ENCODE measurements at regions not wholly inside any gene's neighbourhood (a gene's known extent, or its start where the extent isn't known, plus 50 kb on each side); places are given as distances from the start of the nearest gene placed in this dataset.

DNA sequence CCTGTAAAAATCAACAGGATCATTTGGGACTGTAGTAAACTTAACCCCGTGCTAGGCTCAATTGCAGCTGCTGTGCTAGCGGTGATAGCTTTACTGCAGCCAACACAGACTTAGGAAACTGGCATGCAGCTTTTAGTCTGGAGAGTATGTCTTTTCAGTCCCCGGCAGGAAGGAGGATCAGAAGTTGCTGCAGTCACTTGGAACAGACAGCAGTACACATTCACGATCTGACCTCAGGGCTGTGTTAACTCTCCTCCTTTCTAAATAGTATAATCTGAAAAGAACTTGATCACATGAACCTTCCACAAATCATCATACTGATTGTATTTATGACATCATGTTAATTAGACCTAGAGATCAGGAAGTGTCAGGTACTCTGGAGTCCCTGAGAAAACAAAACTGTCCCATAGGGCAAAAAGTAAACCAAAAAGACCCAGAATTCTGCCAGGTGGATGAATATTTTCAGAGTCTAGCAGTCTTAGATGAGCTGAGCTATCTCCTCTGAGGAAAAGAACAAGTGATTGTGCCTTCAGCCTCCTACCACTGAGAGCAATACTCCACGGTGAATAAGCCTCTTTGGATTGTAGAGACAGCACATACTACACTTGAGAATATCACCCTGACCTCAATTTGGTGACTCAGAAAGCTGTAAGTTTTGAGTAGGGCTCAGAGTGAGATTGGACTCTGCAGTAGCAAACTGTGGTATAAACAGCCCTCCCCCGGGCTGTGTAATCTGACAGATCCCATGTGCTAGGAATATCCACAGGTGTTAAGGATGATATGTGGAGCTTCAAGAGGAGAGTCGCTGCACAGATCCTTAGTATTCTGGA lies 181.0 kb upstream of the GPR12 start:
- DNase-seq (ENCODE audit: low read depth in 2 of 2), result no peak

DNA sequence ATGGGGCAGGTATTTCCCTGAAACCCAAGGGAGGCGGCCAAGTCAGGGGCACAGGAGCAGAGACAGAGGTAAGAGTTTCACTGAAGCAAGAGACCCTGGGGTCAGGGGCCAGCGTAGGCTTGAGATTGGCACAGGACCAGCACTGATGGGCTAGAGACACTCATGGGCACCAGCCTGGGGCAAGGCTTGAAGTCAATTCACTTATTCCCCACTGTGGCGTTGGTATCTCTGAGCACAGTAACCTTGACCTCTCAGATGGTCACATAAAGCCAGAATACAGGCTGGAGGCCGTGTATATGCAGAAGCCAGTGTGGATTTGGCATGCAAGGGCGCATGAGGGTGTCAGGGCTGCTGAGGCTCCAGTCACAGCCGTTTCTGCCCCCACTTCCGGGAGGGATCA lies 173.5 kb upstream of the GPR12 start:
- DNase-seq (ENCODE audit: low read depth in 2 of 2), result no peak

DNA sequence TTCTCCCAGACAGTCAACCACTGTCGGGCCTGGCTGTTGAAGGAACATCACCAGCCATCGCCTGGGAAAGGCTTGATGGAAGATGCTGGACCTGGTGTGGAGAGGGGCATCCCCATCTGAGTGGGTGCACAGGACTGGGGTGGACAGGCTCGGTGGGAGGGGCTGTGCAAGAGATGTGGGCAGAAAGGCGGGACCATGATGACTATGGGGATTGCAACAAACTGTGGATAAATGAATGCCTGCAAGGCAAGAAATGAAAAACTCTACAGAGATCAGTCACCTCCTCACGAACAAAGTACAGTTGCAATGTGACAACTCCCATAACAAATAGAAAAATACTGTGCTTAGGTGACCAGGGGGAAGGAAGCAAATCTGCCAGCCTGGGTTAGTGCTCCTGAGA lies 171.9 kb upstream of the GPR12 start:
- no peak for DNase-seq (ENCODE audit: low read depth in 2 of 2)

DNA sequence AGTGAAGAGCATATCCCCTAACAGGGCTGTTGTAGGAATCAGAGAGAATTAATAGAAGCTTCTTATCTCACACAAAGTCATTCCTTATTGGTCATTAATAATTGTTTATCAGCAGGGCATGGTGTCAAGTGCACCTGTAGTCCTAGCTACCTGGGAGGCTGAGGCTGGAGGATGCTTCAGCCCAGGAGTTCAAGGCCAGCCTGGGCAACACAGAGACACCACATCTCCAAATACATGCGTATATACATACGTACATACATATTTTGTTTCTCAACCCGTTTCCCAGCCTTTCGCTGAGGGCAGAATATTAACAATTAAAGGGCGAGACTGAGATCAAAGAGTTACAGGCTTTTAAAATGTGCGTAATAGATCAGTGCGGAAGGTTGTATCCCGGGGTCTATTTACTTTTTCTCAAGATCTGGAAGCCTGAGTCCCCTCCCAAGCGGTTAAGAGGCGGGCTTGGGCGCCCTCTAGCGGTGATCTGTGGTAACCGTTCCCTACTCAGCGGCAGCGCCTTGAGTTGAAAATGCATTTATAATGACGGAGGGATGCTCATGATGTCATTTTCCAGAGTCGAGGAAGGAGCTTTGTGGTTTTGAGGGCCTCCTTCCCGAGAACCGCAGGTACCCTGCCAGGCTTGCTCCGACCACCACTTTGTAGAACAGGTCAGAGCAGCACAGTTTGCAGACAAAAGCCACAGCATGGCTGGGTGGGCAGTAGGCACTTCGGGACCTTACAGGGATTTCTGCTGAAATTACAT lies 169.6 kb upstream of the GPR12 start:
- peak; percentile 14 to 58 for DNase-seq (ENCODE audit: low read depth in 2 of 2)

DNA sequence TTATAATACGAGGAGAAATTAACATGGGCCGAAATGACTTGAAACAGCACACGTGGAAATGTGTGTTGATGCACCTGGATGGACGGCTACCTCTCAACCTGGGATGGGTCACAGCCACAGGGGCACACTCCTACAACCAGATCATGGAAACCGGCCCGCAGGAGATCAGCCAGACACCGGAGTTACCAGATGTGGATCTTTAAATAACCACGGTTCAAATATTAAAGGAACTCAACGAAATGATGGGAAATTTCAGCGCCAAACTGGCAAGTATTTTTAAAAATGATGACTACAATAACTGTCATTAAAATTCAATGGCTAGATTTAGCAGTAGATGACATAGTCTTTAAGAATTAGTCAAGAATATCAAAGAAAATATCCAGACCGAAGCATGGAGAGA lies 166.9 kb upstream of the GPR12 start:
- no peak for DNase-seq (ENCODE audit: low read depth in 2 of 2)

DNA sequence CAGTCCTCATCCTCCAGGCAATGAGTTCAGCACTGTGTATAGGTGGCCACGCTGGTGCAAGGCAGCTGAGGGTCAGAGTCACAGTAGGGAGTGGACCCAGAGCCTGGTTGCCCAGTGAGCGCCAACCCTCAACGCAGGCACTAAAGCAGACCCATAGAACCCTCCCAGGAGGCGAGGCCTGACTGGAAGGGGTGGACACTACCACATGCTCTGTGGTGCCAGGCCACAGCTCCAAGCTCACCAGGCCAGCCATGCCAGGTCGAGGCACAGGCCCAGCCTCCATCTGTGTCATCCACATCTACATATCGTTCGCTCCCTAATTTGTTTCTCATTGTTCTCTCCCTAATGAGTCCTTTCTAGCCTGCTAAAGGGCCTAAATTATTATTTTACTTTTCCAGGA lies 165.8 kb upstream of the GPR12 start:
- no peak for DNase-seq (ENCODE audit: low read depth in 2 of 2)

DNA sequence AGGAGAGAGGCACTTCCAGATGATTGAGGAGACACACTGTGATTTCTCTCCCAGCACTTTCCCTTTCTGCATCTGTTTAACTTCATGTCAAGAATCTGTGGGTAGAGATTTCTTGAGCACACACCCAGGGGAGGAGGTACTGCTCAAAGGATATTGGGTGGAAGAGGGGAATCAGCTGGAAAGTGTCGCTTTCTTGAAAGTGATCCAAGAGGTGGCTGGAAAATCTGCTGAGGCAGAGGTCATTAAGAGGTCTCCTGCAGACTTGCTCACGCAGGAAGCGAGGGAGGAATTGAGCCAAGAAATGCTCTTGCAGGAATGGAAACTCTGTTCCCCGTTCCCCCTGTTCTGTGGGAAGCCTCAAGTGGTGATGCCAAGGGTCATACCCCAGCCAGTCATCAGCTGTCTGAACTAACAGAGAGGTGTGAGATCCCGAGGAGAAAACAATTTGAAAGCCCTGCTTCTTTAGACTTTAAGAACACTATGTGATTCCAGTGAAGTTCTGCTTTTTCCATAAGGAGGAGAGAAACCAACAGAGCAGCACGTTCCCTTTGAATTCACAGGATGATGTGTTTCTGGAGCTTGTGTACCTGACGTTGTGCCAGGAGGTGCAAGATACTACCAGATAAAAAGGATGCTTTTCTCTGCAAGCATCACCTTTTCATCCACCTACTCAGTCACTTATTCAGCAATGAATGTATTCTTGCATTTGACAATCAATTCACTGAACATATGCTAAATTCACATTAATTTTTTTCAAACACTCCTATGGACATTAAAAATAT lies 163.4 kb upstream of the GPR12 start:
- no peak for DNase-seq (ENCODE audit: low read depth in 2 of 2)

DNA sequence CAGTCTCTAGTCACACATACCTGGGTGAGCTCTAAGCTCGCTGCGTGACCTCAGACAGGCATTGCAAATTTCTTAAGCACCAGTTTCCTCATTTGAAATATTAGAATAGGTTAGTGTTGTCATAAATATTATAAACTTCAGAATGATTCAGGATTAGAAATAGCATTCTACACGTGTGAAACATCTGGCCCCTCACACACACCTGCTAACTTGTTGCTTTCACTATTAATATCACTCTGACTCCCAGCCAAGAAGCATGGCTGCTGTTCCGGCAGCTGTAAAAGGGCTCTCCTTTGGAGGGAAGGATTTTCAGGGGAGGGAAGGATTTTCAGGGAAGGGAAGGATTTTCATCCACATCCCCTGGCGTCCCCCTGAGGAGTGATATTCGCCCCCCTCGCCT lies 161.3 kb upstream of the GPR12 start:
- DNase-seq (ENCODE audit: low read depth in 2 of 2), result no peak

DNA sequence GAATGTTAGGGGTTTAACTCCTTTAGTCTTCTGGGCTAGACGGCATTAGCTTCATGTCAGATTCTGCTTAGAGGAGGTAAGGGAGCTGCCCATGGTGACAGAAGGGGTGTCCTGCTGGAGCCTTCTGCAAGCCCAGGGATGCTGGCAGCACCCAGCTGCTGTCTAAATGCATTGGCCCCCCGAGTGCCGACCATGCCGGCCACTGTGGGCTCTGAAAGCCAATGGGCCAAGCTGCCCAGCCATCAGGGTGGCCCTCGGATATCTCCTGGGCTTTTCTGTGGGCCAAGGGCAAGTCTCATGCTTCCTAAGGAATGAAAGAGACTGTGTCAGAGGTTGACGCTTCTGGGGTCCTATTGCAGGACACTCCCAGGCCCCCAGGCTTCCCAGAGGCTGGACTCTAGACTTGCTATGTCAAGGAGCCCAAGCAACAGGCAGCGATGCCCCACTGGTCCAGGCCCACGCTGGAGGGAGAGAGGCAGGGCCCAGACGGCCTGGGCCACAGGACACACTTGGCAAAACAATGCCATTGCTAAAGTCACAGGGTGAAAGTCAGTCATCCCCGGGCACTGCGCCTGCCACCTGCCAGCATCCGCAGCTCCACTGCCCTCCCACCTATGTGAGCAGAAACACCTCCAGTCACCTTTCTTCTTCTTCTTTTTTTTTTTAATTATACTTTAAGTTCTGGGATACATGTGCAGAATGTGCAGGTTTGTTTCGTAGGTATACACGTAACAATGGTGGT lies 160.2 kb upstream of the GPR12 start:
- DNase-seq (ENCODE audit: low read depth in 2 of 2), result no peak

DNA sequence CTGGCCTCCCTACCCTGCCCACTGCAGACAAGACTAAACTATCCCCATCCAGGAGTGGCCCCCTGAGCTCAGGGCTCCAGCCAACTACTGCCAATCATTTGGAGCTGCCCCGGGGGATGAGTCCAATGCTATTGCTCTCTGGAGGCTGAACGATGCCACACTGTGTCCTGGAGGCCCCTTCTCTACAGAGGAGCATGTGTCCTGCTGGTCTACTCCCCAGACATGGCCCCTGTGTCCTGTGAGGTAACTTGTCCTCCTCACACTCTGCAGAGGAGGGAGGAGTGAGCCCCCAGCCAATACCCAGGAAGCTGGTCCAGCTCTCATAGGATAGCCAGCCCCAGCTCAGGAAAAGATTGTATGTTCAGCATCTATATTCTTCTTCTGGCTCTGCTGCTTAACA lies 159.1 kb upstream of the GPR12 start:
- no peak for DNase-seq (ENCODE audit: low read depth in 2 of 2)

DNA sequence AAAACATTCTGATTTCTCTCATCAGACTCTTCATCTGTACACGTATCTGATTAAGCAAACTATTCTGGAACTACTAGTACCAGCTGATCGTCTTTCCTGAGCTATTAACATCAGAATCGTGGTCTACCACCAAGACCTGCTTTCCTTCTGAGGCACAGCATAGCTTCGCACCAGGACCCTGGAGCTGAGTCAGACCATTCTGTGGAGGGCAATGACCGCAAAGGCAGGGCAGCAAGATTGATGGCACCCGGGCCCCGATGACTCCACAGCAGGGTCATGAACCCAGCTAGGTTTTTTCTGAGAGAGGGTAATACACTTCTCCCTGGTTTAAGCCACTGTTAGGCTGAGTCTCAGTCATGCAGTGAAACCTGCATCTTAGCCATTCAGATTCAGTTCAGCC lies 158.7 kb upstream of the GPR12 start:
- no peak for DNase-seq (ENCODE audit: low read depth in 2 of 2)

DNA sequence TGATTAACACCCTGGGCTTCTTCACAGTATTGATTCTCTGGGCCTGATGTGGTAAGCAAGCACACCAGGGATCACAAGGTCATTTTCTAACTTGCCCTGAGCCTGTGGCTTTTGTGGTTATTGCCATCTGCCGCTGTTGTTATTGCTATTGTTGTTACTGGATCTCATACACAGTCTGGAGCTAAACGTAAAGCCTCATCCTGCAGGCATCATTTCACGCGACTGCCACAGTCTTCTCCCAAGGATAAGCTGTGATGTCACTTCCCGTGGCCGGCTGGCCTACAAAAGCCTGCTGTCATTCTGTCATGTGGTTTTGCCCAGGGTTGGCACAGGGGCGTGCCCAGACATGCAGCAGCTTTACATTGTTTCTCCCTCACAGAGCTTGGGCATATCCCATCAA lies 154.0 kb upstream of the GPR12 start:
- no peak for DNase-seq (ENCODE audit: low read depth in 2 of 2)

DNA sequence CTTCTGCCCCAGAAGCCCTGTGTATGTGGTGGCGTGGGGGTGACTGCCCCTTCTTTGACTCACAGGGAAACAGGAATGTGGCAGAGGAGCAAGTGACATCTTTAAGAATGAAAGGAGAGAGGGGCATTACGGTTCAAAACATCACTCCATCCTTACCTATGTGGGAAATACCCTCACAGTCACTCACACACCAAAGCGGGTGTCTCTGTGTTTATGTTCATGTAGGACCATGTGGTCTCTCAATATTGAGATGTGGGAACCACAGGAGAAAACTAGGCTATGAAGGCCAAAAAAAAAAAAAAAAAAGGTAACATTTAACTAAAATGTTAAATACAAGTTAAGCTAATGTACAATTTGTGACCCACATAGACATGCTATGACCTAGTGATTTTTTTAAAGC lies 153.6 kb upstream of the GPR12 start:
- no peak for DNase-seq (ENCODE audit: low read depth in 2 of 2)

DNA sequence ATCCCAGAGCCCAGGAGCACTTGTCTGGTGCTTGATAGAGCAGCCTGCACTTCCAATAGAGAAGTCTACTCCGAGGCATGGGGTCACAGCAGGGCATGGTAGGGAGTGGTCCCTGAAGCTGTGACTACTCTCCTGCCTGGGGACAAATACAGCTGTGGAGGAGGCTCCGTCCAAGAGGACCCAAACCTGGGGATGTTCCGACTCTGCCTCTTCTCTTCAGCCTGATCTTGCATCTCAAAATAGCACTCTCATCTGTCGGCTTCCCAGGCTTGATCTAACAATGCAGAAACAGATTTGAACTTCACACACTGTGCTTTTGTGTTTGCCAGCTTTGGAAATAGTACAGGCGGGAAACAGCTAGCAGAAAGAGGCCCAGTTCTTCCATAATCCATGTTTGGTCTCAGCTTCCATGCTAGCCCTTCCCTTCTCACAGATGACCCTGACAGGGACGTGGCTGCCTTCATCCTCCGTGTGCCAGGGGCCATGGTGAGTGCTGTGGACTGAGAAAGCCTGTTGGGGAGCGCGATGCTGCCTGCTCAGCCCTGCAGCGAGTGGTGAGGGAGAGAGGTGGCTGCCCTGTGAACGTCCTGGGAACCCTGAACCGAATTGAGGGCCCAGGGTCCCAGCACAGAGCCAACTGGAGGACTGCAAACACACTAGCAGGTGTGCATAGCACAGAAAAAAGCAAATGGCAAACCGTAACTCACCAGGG lies 150.3 kb upstream of the GPR12 start:
- DNase-seq (ENCODE audit: low read depth in 2 of 2), result no peak

DNA sequence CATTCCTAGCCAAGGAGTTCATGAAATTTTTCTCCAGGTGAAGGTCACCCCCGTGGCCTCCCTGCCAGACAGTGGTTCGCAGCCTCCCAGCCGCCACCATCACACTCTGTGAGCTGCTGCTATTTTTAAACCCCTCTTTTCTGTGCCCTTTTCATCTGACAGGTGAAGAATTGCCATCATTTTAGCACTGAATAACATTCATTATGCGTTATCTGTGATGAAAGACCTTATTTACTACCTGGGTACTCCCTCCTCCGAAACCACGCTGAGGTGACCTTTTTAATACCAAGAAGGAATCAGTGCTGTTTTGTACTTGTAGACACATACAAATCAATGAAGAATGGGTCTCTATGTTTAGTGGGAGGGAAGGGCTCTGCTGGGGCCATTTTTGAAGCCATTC lies 148.9 kb upstream of the GPR12 start:
- DNase-seq (ENCODE audit: low read depth in 2 of 2), result no peak

DNA sequence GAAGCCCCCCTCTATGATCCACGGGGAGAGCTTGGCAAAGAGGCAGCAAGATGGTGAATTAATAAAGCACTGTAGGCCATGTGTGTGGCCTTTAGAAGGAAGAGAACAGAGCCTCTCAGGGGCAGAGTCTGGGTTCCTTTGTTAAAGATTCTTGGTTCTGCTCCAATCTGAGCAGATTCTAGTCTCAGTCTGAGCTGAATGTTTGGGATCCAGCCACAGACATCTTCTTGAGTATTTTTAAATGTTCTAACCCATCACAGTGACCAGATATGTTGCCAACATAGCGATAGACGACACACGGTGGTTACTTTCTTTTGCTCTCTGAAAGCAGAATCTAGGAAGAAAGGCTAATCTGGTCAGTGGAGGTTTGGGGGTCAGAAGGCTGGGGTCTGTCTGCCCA lies 147.5 kb upstream of the GPR12 start:
- DNase-seq (ENCODE audit: low read depth in 2 of 2), result no peak

DNA sequence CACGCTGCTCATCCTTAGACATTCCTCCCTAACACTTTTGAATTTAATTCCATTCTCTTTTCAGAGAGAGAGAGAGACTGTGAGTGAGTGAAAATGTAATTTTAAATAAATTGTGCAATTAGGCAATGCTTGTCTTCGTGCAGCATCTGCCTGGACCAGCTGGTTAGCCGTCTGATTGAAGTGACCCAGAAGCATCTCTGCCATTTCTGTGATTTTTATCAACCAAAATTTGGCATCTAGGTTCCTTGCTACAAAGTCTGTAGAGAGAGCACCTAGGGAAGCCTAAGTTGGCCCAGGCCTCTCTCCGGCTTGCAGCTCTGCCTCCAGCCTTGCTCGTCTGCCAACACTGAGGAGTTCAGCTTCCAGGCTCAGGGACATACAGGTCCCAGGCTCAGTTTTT lies 138.6 kb upstream of the GPR12 start:
- no peak for DNase-seq (ENCODE audit: low read depth in 2 of 2)

DNA sequence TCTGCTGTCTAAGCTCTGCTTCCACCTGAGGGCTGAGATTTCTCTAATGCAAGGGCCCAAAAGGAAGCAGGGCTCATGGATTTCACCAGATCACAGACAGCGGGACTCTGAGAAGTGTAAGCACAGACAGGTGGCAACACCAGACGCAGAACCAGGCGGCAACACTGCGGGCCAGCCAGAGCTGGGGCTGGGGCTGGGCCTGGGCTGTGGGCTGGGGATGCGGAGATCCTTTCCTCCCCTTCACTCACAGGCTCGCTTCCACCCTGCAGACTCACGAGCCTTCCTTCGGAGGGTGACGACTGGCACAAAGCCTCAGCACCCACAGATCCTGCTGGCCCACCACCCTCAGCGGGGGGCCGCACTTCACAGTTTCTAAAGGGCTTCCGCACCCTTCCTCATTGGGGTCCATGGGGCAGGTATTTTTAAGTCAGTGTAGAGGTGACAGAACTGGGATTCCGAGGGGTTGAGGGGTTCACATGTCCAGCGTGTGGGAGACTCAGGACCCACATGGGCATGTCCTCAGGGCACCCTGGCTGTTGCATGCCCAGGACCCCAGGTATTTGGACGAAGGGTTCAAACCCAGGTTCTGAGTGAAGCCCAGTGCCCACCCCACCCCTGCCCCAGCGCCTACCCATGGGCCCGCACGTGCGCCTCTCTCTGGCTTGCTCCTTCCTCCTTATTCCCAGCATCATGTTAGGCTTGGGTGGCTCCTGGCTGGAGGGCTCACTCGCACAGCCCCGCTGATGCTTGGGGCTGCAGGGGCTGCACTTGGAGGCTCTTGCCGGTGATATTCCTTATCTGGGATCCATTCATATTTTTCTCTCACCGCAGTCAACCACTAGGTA lies 137.3 kb upstream of the GPR12 start:
- DNase-seq (ENCODE audit: low read depth in 2 of 2), result no peak

DNA sequence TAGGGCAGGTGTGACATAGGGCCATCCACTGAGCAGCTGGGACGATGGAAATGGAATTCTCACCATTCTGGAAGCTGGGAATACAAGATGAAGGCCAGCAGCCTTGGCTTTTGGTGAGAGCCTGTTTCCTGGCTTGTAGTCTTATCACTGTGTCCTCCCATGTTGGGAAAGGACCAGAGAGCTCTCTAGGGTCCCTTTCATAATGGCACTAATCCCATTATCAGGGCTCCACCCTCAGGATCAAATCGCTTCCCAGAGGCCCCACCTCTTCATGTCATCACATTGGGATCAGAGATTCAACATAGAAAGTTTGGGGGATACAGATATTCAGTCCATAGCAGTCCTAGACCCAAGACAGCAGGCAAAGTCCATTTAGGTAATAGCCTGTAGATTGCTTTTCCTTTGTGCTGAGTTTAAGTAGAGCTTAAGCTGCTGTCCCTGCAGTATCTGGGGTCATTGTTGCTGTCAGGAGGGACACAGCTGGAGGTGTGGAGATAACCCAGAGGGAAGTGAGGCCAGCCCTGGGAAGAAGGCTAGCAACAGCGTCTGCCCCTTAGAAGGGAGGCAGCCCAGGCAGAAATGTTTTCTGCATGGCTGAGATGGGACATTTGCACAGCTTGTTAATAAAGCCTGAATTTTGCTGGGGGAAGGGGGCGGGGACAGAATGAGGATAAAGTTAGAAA lies 136.5 kb upstream of the GPR12 start:
- no peak for DNase-seq (ENCODE audit: low read depth in 2 of 2)

All from stimulated activated CD4-positive, alpha-beta T cell treated with anti-CD3 and anti-CD28 coated beads, Interleukin-1b, Interleukin-23, amount 100 ng/mL, for 1 hour (primary cell).